OCI-LY3 (cell line): ENCODE measurements at regions not wholly inside any gene's neighbourhood (a gene's known extent, or its start where the extent isn't known, plus 50 kb on each side); places are given as distances from the start of the nearest gene placed in this dataset.

Experiments used
- H2AFZ ChIP-seq: fragments of 200-600, 300-600 bp; shearing (Covaris generic); 2 replicates; pipeline ENCODE4 v1.6.0; 2014; ENCODE audit warnings: antibody characterized with exemption, low read depth, low read length
- H3K27ac ChIP-seq: fragments of 200-600, 300-600 bp; sonication (generic); 2 replicates; pipeline ENCODE4 v1.5.1; 2014; ENCODE audit warnings: mild to moderate bottlenecking, low read length, moderate library complexity, mixed read lengths
- H3K27me3 ChIP-seq: fragments of 200-600, 300-600 bp; sonication (generic); 2 replicates; pipeline ENCODE4 v1.6.1; 2014; ENCODE audit warnings: low read depth, low read length, mixed read lengths
- H3K36me3 ChIP-seq: fragments of 200-600, 300-600 bp; sonication (generic); replicated peaks from 2 replicates; pipeline ENCODE3; 2014; ENCODE audit warnings: low read depth, low read length, mixed read lengths
- H3K4me1 ChIP-seq: fragments of 300-600, 200-600 bp; sonication (generic); 2 replicates; pipeline ENCODE4 v1.6.1; 2014; ENCODE audit warnings: low read length, mixed read lengths
- H3K4me2 ChIP-seq: fragments of 200-600, 300-600 bp; sonication (generic); 2 replicates; pipeline ENCODE4 v1.6.1; 2014; ENCODE audit warnings: low read length, mixed read lengths
- H3K4me3 ChIP-seq: fragments of 300-600, 200-600 bp; sonication (generic); 2 replicates; pipeline ENCODE4 v1.5.1; 2014; ENCODE audit warnings: antibody characterized with exemption, mild to moderate bottlenecking, low read length, moderate library complexity
- H3K79me2 ChIP-seq: fragments of 300-600, 200-600 bp; shearing (Covaris generic); 2 replicates; pipeline ENCODE4 v1.6.1; 2014; ENCODE audit warnings: mild to moderate bottlenecking, low read length, mixed read lengths
- H3K9ac ChIP-seq: fragments of 300-600, 200-600 bp; shearing (Covaris generic); 2 replicates; pipeline ENCODE4 v1.6.0; 2014; ENCODE audit warnings: mild to moderate bottlenecking, low read length, moderate library complexity
- H3K9me3 ChIP-seq: fragments of 200-600, 300-600 bp; shearing (Covaris generic); 2 replicates; pipeline ENCODE4 v1.6.1; 2014; ENCODE audit warnings: low read length, mixed read lengths; ENCODE audit not compliant: insufficient read depth
- H4K20me1 ChIP-seq: fragments of 200-600, 300-600 bp; sonication (generic); 2 replicates; pipeline ENCODE4 v1.6.1; 2016; ENCODE audit warnings: low read length, mixed read lengths; ENCODE audit not compliant: insufficient read depth
- CTCF ChIP-seq: fragments of 200-600, 300-600 bp; sonication (generic); IDR thresholded peaks from 2 replicates; pipeline ENCODE4 v1.5.1; 2014; ENCODE audit warnings: antibody characterized with exemption, low read length, low read depth
- EZH2phosphoT487 ChIP-seq: fragments of 200-600 bp; shearing (Covaris generic); IDR thresholded peaks from 2 replicates; pipeline ENCODE4 v1.6.1; 2018; ENCODE audit warnings: antibody characterized with exemption, mixed run types, low read depth

DNA sequence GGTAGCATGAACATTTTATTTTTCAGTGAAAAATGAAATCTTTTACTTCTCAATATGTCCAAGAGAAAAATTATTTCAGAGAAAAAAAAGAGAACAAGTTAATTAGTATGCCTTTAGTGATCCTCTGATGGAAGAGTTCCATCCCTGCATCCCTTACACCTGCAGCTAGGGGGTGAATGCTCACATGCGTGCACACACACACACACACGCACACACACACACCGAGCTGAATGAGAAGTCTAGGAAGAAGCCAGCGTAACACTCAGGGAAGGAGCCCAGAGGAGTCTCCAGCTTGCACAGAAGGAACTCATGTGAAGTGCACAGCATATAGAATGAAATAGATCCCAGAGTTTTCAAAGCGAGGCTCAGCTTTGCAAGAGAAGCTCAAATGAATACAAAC, 510.5 kb downstream of the IRS2 start:
- no peaks in the 10 kb centered on the region for H3K36me3 ChIP-seq
- H3K4me2 ChIP-seq = no peak overlapping the region
- no peaks in the 10 kb centered on the region for H4K20me1 ChIP-seq
- TF ChIP-seq CTCF (peak; percentile 23; the same call in 1 of the 2 replicates), EZH2phosphoT487 (no peak)
- no peak overlapping the region for H3K9ac ChIP-seq
- no peaks in the 10 kb centered on the region for H3K4me1 ChIP-seq
- H3K27ac ChIP-seq = no peak overlapping the region
- no peaks in the 10 kb centered on the region for H3K9me3 ChIP-seq
- H2AFZ ChIP-seq = no peak overlapping the region
- no peak overlapping the region for H3K4me3 ChIP-seq
- no peaks in the 10 kb centered on the region for H3K27me3 ChIP-seq
- no peaks in the 10 kb centered on the region for H3K79me2 ChIP-seq

DNA sequence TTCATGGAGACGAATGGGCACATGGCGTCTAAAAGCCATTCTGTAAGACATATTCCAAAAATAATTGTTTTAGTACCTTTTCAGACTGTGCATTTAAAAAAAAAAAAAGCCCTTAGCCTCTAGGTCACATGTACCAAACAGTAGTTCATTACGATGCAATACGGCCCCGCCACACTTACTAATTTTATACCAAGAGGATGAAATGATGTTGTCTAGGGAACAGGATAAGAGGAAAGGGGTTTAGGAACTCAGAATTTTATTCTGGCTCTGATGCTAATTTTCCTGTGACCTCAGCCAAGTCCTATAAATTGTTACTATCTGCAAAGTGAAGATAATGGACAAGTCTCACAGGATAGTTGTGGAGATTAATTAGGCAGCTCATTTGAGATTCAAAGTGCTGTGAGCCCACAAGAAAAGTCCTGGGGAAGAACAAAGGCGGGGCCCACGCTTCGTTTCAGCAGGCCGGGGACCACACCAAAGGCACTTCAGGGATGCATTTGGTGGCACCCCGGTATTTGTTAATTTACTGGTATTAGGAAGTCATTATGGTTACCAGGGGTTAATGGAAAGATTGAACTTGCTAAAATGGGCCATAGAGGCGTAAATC, 511.1 kb downstream of the IRS2 start:
- H3K9me3 ChIP-seq = no peaks in the 10 kb centered on the region
- H4K20me1 ChIP-seq = no peaks in the 10 kb centered on the region
- no peaks in the 10 kb centered on the region for H3K79me2 ChIP-seq
- no peak overlapping the region for H3K27ac ChIP-seq
- no peak for TF ChIP-seq CTCF
- no peak for TF ChIP-seq EZH2phosphoT487
- no peak overlapping the region for H3K4me2 ChIP-seq
- H3K27me3 ChIP-seq = no peaks in the 10 kb centered on the region
- no peaks in the 10 kb centered on the region for H3K4me1 ChIP-seq
- no peak overlapping the region for H3K4me3 ChIP-seq
- no peaks in the 10 kb centered on the region for H3K36me3 ChIP-seq
- H3K9ac ChIP-seq = no peak overlapping the region
- H2AFZ ChIP-seq = no peak overlapping the region

DNA sequence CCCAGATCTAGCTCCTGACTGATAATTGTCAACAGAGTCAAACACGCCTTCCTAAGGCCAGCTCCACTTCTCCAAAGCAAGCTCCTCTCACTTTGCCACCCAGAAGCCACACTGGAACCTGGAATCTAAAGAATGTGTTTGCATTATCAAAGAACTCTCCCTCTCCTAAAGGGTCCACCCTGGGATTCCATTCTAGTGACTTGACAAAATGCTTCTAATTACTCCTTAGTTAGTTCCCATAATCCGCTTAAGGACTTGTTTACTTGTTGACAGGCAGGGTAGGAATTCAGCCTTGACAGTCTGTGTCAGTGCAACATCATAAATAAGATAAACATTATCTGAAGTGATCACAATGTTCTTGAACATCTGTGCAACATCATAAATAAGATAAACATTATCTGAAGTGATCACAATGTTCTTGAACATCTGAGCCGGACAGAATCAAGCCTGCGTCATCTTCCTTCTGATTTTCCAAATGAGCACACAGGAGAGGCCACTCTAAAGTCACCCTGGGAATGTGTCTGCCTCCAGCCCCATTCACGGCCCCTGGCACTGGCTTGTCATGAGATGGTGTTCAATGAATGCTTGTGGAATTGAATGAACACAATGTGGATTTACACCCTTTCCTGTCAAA, 512.1 kb downstream of the IRS2 start:
- Histone ChIP-seq H3K27me3 (no peaks in the 10 kb centered on the region), H3K9me3 (no peaks in the 10 kb centered on the region), H3K4me1 (no peaks in the 10 kb centered on the region), H3K4me2 (no peak overlapping the region), H2AFZ (no peak overlapping the region), H3K36me3 (no peaks in the 10 kb centered on the region), H3K9ac (no peak overlapping the region), H3K79me2 (no peaks in the 10 kb centered on the region), H4K20me1 (no peaks in the 10 kb centered on the region), H3K4me3 (no peak overlapping the region), H3K27ac (no peak overlapping the region)
- TF ChIP-seq EZH2phosphoT487 (no peak), CTCF (no peak)

DNA sequence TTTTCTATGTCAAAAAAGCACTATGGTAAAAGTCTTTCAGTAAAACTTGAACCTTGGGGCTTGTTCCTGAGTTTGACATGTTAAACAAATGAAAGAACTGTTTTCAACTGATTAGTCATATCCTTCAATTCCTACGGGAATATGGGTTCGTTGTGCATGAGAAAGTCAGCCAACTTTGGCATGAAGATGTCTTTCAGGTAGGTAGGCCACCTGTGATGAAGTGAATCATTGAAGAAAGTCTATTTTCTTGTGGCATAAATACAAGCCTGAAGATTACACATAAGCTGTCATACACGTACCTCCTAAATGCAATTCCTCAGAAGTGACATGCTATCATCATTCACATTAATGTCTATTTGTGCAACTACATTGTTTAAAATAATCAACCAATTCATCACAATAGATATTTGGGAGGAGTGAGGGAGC, 513.0 kb downstream of the IRS2 start:
- no peak for TF ChIP-seq CTCF
- TF ChIP-seq EZH2phosphoT487 = no peak
- no peaks in the 10 kb centered on the region for H3K27me3 ChIP-seq
- no peaks in the 10 kb centered on the region for H4K20me1 ChIP-seq
- H2AFZ ChIP-seq = no peak overlapping the region
- H3K9ac ChIP-seq = no peak overlapping the region
- H3K9me3 ChIP-seq = no peaks in the 10 kb centered on the region
- no peak overlapping the region for H3K4me2 ChIP-seq
- no peaks in the 10 kb centered on the region for H3K4me1 ChIP-seq
- no peaks in the 10 kb centered on the region for H3K79me2 ChIP-seq
- no peak overlapping the region for H3K27ac ChIP-seq
- H3K36me3 ChIP-seq = no peaks in the 10 kb centered on the region
- H3K4me3 ChIP-seq = no peak overlapping the region
